Breast epithelium (tissue), 3 donors: ENCODE measurements at regions not wholly inside any gene's neighbourhood (a gene's known extent, or its start where the extent isn't known, plus 50 kb on each side); places are given as distances from the start of the nearest gene placed in this dataset.

ENCODE experiments used
- CTCF ChIP-seq, 3 donors: fragments of 450-650 bp; IDR thresholded peaks; one replicate each; pipeline ENCODE4 v1.5.1; 2016 to 2017; ENCODE audit warnings: antibody characterized with exemption in 3 of 3, mild to moderate bottlenecking in 3 of 3, moderate library complexity in 3 of 3
- POLR2A ChIP-seq: fragments of 450-650 bp; IDR thresholded peaks from one replicate; pipeline ENCODE4 v1.6.1; 2016; ENCODE audit warnings: antibody characterized with exemption, mild to moderate bottlenecking, moderate library complexity

DNA sequence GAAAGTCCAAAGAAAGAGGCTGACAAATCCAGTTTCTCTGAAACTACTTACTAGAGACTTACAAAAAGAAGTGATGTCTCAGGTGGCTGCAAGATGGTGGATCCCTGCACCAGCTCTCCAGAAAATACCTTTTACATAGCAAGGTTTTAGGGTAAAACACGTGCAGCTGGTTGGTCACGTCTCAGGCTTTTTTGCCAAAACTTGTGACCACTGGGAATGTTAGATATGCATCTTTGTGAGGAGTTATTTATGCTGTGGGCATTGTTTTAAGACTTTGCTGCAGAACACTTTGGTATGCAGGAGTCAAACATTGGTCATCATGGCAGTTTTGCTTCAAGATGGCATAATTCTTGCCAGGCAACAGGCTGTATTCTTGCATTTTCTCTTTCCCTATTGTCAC, 1352.8 kb downstream of the REEP3 start:
- TF ChIP-seq POLR2A (no peak), CTCF (IDR thresholded peaks at IDR 0.05) (no peak)
